DOHH2 (cell line): ENCODE measurements at regions not wholly inside any gene's neighbourhood (a gene's known extent, or its start where the extent isn't known, plus 50 kb on each side); places are given as distances from the start of the nearest gene placed in this dataset.

Source experiments
- H3F3A ChIP-seq: fragments of 200-600 bp; sonication (generic), shearing (Covaris generic); 2 replicates; pipeline ENCODE4 v1.6.0; 2016; ENCODE audit warnings: antibody characterized with exemption, mild to moderate bottlenecking; ENCODE audit not compliant: control insufficient read depth, insufficient read depth
- H3K27ac ChIP-seq: fragments of 200-600 bp; sonication (generic); 2 replicates; pipeline ENCODE4 v1.5.1; 2014; ENCODE audit warnings: low read depth, mild to moderate bottlenecking, low read length, moderate library complexity
- H3K27me3 ChIP-seq: fragments of 200-600 bp; sonication (generic); 2 replicates; pipeline ENCODE4 v1.6.1; 2014; ENCODE audit warnings: mild to moderate bottlenecking, low read length, mixed read lengths; ENCODE audit not compliant: control insufficient read depth
- H3K36me3 ChIP-seq: fragments of 200-600 bp; sonication (generic); 2 replicates; pipeline ENCODE4 v1.6.1; 2014; ENCODE audit warnings: mild to moderate bottlenecking, low read length, moderate library complexity, mixed read lengths; ENCODE audit not compliant: control insufficient read depth
- H3K4me1 ChIP-seq: fragments of 200-600 bp; sonication (generic); 2 replicates; pipeline ENCODE4 v1.6.1; 2014; ENCODE audit warnings: mild to moderate bottlenecking, low read length, mixed read lengths; ENCODE audit not compliant: control insufficient read depth
- H3K4me2 ChIP-seq: fragments of 200-600 bp; sonication (generic); 2 replicates; pipeline ENCODE4 v1.6.0; 2014; ENCODE audit warnings: mild to moderate bottlenecking, low read length, moderate library complexity
- H3K4me3 ChIP-seq: fragments of 200-600 bp; sonication (generic); 2 replicates; pipeline ENCODE4 v1.5.1; 2014; ENCODE audit warnings: mild to moderate bottlenecking, low read length, mixed read lengths
- H3K79me2 ChIP-seq: fragments of 200-600 bp; sonication (generic); 2 replicates; pipeline ENCODE4 v1.6.1; 2014; ENCODE audit warnings: mild to moderate bottlenecking, low read length, mixed read lengths; ENCODE audit not compliant: control insufficient read depth
- H3K9me2 ChIP-seq: fragments of 200-600 bp; sonication (generic); replicated peaks from 2 replicates; pipeline ENCODE4 v1.6.1; 2014; ENCODE audit warnings: mild to moderate bottlenecking, low read length, mixed read lengths; ENCODE audit not compliant: control insufficient read depth
- H3K9me3 ChIP-seq: fragments of 200-600 bp; sonication (generic); 2 replicates; pipeline ENCODE4 v1.6.1; 2014; ENCODE audit warnings: antibody characterized with exemption, low read length, mixed read lengths; ENCODE audit not compliant: control insufficient read depth, insufficient read depth
- H4K20me1 ChIP-seq: fragments of 200-600 bp; sonication (generic); 2 replicates; pipeline ENCODE4 v1.6.0; 2014; ENCODE audit warnings: low read depth, mild to moderate bottlenecking, antibody characterized with exemption, low read length, moderate library complexity; ENCODE audit not compliant: control insufficient read depth, insufficient read depth
- CTCF ChIP-seq: fragments of 200-600 bp; sonication (generic); IDR thresholded peaks from one replicate; pipeline ENCODE4 v1.5.1; 2014; ENCODE audit warnings: antibody characterized with exemption, mild to moderate bottlenecking, low read depth, low read length; ENCODE audit not compliant: poor library complexity, severe bottlenecking
- EZH2phosphoT487 ChIP-seq: fragments of 200-600 bp; sonication (generic); IDR thresholded peaks from 2 replicates; pipeline ENCODE4 v1.6.1; 2017; ENCODE audit warnings: borderline replicate concordance, mild to moderate bottlenecking, antibody characterized with exemption, low read length, moderate library complexity, mixed read lengths

GRCh38 chr4:130043732-130044160 is 947.8 kb downstream of the C4orf33 start:
- TF ChIP-seq CTCF, result no peak
- no peak for TF ChIP-seq EZH2phosphoT487
- no peak overlapping the region for H3K4me2 ChIP-seq
- no peaks in the 10 kb centered on the region for H3K79me2 ChIP-seq
- H3K36me3 ChIP-seq, result no peaks in the 10 kb centered on the region
- no peaks in the 10 kb centered on the region for H4K20me1 ChIP-seq
- no peaks in the 10 kb centered on the region for H3K9me2 ChIP-seq
- no peaks in the 10 kb centered on the region for H3K4me1 ChIP-seq
- no peaks in the 10 kb centered on the region for H3K27me3 ChIP-seq
- H3F3A ChIP-seq, result no peaks in the 10 kb centered on the region
- H3K9me3 ChIP-seq, result no peaks in the 10 kb centered on the region
- H3K27ac ChIP-seq, result no peak overlapping the region
- no peak overlapping the region for H3K4me3 ChIP-seq

GRCh38 chr4:130044788-130045531 is 949.0 kb downstream of the C4orf33 start:
- Histone ChIP-seq H3K27ac (no peak overlapping the region), H3K4me1 (no peaks in the 10 kb centered on the region)

GRCh38 chr4:130053723-130054122 is 957.8 kb downstream of the C4orf33 start:
- Histone ChIP-seq H3K27me3 (no peaks in the 10 kb centered on the region), H3K79me2 (no peaks in the 10 kb centered on the region), H3F3A (no peaks in the 10 kb centered on the region), H4K20me1 (no peaks in the 10 kb centered on the region), H3K9me3 (no peaks in the 10 kb centered on the region), H3K27ac (no peak overlapping the region), H3K4me3 (no peak overlapping the region), H3K4me2 (no peak overlapping the region), H3K36me3 (no peaks in the 10 kb centered on the region), H3K9me2 (no peaks in the 10 kb centered on the region), H3K4me1 (no peaks in the 10 kb centered on the region)
- no peak for TF ChIP-seq EZH2phosphoT487
- no peak for TF ChIP-seq CTCF

More at GRCh38 chr4:130044788-130045531, 949.0 kb downstream of the C4orf33 start:
- H3K79me2 ChIP-seq, result no peaks in the 10 kb centered on the region
- no peaks in the 10 kb centered on the region for H3K9me2 ChIP-seq
- H3K27me3 ChIP-seq, result no peaks in the 10 kb centered on the region
- H3F3A ChIP-seq, result no peaks in the 10 kb centered on the region
- H3K4me2 ChIP-seq, result no peak overlapping the region
- H3K36me3 ChIP-seq, result no peaks in the 10 kb centered on the region
- no peaks in the 10 kb centered on the region for H3K9me3 ChIP-seq
- TF ChIP-seq CTCF, result no peak
- TF ChIP-seq EZH2phosphoT487, result no peak
- H4K20me1 ChIP-seq, result no peaks in the 10 kb centered on the region
- no peak overlapping the region for H3K4me3 ChIP-seq

- TF ChIP-seq EZH2phosphoT487, result no peak
- TF ChIP-seq CTCF, result no peak
- Histone ChIP-seq H3K9me2 (no peaks in the 10 kb centered on the region), H3K36me3 (no peaks in the 10 kb centered on the region), H3K4me3 (no peak overlapping the region), H3K4me1 (no peaks in the 10 kb centered on the region), H3K9me3 (no peaks in the 10 kb centered on the region), H3F3A (no peaks in the 10 kb centered on the region), H3K27ac (no peak overlapping the region), H3K79me2 (no peaks in the 10 kb centered on the region), H3K27me3 (no peaks in the 10 kb centered on the region), H4K20me1 (no peaks in the 10 kb centered on the region), H3K4me2 (no peak overlapping the region)
Observed at GRCh38 chr4:130054908-130055307, 959.0 kb downstream of the C4orf33 start.
